ENCODE measurements at regions not wholly inside any gene's neighbourhood (a gene's known extent, or its start where the extent isn't known, plus 50 kb on each side); places are given as distances from the start of the nearest gene placed in this dataset.

GRCh38 chr11:37699644-37700043 is 1101.6 kb upstream of the RAG2 start:
- no peak for DNase-seq

GRCh38 chr11:37695283-37695682 is 1097.2 kb upstream of the RAG2 start:
- DNase-seq, result no peak

GRCh38 chr11:37689951-37690350 is 1091.9 kb upstream of the RAG2 start:
- DNase-seq, result no peak

GRCh38 chr11:37688456-37688855 is 1090.4 kb upstream of the RAG2 start:
- DNase-seq, result no peak

- no peak for DNase-seq
Observed at GRCh38 chr11:37687130-37687529, 1089.1 kb upstream of the RAG2 start.

GRCh38 chr11:37671321-37671720 is 1073.3 kb upstream of the RAG2 start:
- DNase-seq, result no peak

GRCh38 chr11:37666960-37667359 is 1068.9 kb upstream of the RAG2 start:
- DNase-seq, result no peak

GRCh38 chr11:37657645-37658044 is 1059.6 kb upstream of the RAG2 start:
- DNase-seq, result no peak

- no peak for DNase-seq
Observed at GRCh38 chr11:37647767-37648166, 1049.7 kb upstream of the RAG2 start.

GRCh38 chr11:37643968-37644367 is 1045.9 kb upstream of the RAG2 start:
- DNase-seq, result no peak

- DNase-seq, result no peak
Observed at GRCh38 chr11:37642296-37642695, 1044.3 kb upstream of the RAG2 start.

GRCh38 chr11:37632748-37633147 is 1034.7 kb upstream of the RAG2 start:
- DNase-seq, result no peak

GRCh38 chr11:37630866-37631265 is 1032.8 kb upstream of the RAG2 start:
- DNase-seq, result no peak

- DNase-seq, result no peak
Observed at GRCh38 chr11:37623778-37624177, 1025.7 kb upstream of the RAG2 start.

- DNase-seq, result no peak
Observed at GRCh38 chr11:37621662-37622061, 1023.6 kb upstream of the RAG2 start.

- no peak for DNase-seq
Observed at GRCh38 chr11:37616291-37616690, 1018.3 kb upstream of the RAG2 start.

- no peak for DNase-seq
Observed at GRCh38 chr11:37613031-37613430, 1015.0 kb upstream of the RAG2 start.

GRCh38 chr11:37612146-37612545 is 1014.1 kb upstream of the RAG2 start:
- no peak for DNase-seq

- no peak for DNase-seq
Observed at GRCh38 chr11:37605229-37605628, 1007.2 kb upstream of the RAG2 start.

GRCh38 chr11:37598381-37598780 is 1000.3 kb upstream of the RAG2 start:
- DNase-seq, result no peak

- DNase-seq, result no peak
Observed at GRCh38 chr11:37597776-37598175, 999.7 kb upstream of the RAG2 start.

GRCh38 chr11:37595845-37596244 is 997.8 kb upstream of the RAG2 start:
- DNase-seq, result no peak

GRCh38 chr11:37574361-37574760 is 976.3 kb upstream of the RAG2 start:
- DNase-seq, result no peak

GRCh38 chr11:37572491-37573171 is 974.6 kb upstream of the RAG2 start:
- DNase-seq, result no peak

GRCh38 chr11:37571246-37571645 is 973.2 kb upstream of the RAG2 start:
- no peak for DNase-seq

Data from effector CD8-positive, alpha-beta T cell (primary cell).